Activated naive CD8-positive, alpha-beta T cell treated with anti-CD3 and anti-CD28 coated beads for 36 hours (primary cell): ENCODE measurements at regions not wholly inside any gene's neighbourhood (a gene's known extent, or its start where the extent isn't known, plus 50 kb on each side); places are given as distances from the start of the nearest gene placed in this dataset.

Source experiments
- DNase-seq: peaks from one replicate; pipeline ENCODE4 v3.0.0; 2021
- H3K27ac Mint-ChIP-seq: one replicate; pipeline ENCODE4 v1.8.0; 2022; ENCODE audit warnings: mild to moderate bottlenecking, moderate library complexity, mixed read lengths
- H3K27me3 Mint-ChIP-seq: one replicate; pipeline ENCODE4 v1.8.0; 2022; ENCODE audit warnings: mild to moderate bottlenecking, mixed read lengths
- H3K36me3 Mint-ChIP-seq: one replicate; pipeline ENCODE4 v1.8.0; 2021; ENCODE audit warnings: mild to moderate bottlenecking, mixed read lengths
- H3K4me1 Mint-ChIP-seq: one replicate; pipeline ENCODE4 v1.8.0; 2021; ENCODE audit warnings: mixed read lengths
- H3K4me3 Mint-ChIP-seq: one replicate; pipeline ENCODE4 v1.8.0; 2022; ENCODE audit warnings: mild to moderate bottlenecking, moderate library complexity, mixed read lengths
- H3K9me3 Mint-ChIP-seq: one replicate; pipeline ENCODE4 v1.8.0; 2022; ENCODE audit warnings: mixed read lengths

DNA sequence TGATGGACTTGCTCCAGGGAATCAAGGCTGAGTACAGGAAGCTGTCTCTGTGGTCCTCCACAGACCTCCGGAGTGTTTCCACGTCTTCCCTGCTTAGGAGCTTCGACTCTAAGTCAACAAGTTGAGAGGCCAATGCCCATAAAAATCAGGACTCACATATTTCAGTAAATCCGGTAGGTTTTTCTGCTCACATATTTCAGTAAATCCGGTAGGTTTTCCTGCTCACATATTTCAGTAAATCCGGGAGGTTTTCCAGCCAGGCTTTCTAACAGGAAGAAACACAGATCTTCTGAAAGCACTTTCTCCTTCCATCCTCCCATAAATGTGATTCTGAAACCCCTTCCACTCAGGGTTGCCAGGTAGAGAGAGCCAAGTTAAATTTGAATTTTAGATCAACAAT is 340.1 kb upstream of the SHH start:
- no peak for DNase-seq
- H3K9me3 Mint-ChIP-seq, result no peaks in the 10 kb centered on the region
- H3K4me1 Mint-ChIP-seq, result no peaks in the 10 kb centered on the region
- no peak overlapping the region for H3K27ac Mint-ChIP-seq
- no peaks in the 10 kb centered on the region for H3K36me3 Mint-ChIP-seq
- peaks cover 3% of the 10 kb centered on the region for H3K27me3 Mint-ChIP-seq
- H3K4me3 Mint-ChIP-seq, result no peak overlapping the region

DNA sequence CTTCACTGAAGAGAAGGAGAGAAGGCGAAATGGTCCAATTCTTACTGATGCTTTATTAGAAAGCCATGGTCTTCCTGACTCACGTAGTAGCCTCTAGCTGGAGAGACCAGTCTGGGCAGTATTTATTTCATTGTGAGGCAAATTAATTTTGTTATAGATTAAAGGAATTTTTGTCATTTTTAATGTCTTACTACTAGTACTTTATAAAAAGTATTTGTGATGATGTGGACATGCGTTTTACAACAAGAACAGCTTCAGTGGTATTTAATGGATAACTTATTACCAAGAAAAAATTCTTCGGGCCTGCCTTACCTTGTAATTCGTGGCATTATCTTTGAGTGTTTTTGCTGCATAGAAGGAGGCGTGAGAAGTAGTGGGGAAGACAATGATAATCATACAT is 339.4 kb upstream of the SHH start:
- Mint-ChIP-seq H3K4me1 (no peaks in the 10 kb centered on the region), H3K36me3 (no peaks in the 10 kb centered on the region), H3K9me3 (no peaks in the 10 kb centered on the region), H3K4me3 (no peak overlapping the region), H3K27me3 (peaks cover 3% of the 10 kb centered on the region), H3K27ac (no peak overlapping the region)
- DNase-seq, result no peak

DNA sequence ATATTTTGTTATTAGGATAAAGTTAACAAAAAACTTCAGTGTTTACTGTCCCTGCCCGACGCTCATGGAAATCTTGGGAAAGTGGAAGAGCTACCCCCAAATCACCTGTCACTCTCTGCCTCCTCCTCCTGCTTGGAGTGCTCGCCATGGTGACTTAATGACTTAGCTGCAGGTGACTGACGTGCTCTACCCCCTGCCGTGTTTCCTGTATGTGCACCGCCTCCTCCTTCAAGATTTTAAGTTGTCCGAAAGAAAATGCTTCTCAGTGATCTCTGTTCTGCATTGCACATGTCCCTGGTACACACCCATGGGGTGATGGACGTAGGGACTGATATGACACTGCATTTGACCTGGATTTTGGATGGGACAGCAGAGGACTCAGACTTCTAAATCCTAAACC is 338.8 kb upstream of the SHH start:
- Mint-ChIP-seq H3K36me3 (no peaks in the 10 kb centered on the region), H3K4me3 (no peak overlapping the region), H3K27ac (no peak overlapping the region), H3K27me3 (peaks cover 3% of the 10 kb centered on the region), H3K9me3 (no peaks in the 10 kb centered on the region), H3K4me1 (no peaks in the 10 kb centered on the region)
- DNase-seq, result no peak

DNA sequence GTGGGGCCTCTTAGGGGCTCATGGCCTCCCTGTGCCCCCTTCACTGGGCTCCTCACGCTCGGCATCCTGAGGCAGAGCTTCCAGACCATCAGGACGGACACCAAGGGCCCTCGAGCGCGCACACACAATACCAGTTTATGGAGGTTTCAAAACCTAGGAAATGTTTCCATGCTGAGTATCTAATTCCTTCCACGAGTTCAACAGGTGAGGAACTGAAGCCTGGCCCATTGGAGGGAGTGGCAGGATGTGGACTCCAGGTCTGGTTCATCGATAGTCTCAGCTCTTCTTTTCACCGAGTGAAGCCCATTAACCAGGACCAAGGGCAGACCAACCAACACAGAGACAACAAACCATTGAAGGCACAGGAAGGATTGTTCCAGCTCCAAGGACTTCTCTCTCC is 336.7 kb upstream of the SHH start:
- Mint-ChIP-seq H3K9me3 (no peaks in the 10 kb centered on the region), H3K27me3 (peaks cover 3% of the 10 kb centered on the region), H3K27ac (no peak overlapping the region), H3K4me1 (no peaks in the 10 kb centered on the region), H3K4me3 (no peak overlapping the region), H3K36me3 (no peaks in the 10 kb centered on the region)
- DNase-seq, result no peak

DNA sequence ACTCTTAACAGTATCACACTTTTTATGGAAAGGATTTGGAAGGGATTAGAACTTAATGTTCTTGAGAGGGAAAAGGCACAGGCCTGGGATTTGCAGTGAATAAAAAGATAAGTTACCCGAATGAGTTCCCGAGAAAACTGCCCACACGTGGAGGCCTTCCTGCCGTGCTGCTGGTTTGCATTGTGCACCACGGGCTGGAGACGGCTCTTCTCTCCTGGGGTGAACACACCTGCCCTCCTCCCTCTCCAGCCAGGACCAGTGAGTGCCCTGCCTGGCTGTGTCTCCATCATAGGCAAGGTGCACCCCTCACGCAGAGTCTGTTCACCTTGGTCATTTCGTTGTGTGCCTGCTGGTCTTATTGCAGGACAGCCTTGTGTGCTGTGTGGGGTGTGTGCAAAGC is 336.3 kb upstream of the SHH start:
- no peaks in the 10 kb centered on the region for H3K36me3 Mint-ChIP-seq
- H3K27me3 Mint-ChIP-seq, result peaks cover 3% of the 10 kb centered on the region
- H3K4me3 Mint-ChIP-seq, result no peak overlapping the region
- H3K4me1 Mint-ChIP-seq, result no peaks in the 10 kb centered on the region
- DNase-seq, result no peak
- H3K9me3 Mint-ChIP-seq, result no peaks in the 10 kb centered on the region
- no peak overlapping the region for H3K27ac Mint-ChIP-seq

DNA sequence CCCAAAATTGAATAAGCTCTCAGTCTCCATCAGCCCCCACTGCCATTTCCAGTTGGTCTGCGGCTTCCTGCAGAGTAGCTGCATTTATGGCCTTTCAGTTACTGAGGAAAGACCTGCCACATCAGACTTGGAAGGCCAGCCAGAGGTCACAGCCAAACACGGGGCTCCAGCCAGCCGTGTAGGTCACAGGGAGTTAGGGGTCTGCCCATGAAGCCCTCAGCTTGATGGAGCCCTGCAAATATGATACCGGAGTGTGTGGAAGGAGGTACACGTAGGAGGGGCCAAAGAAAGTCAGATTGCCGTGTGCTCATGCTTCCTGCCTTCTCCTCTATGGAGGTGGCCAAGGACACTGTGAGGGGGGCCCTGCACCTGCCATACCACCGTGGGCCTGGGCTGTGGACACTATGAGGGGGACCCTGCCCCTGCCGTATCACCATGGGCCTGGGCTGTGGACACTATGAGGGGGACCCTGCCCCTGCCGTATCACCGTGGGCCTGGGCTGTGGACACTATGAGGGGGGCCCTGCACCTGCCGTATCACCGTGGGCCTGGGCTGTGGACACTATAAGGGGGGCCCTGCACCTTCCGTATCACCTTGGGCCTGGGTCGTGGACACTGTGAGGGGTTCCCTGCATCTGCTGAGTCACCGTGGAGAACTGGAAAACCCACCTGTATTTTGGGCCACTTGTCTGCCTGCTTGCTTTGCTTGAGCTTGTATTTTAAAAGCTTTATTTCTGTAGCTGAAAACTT is 335.7 kb upstream of the SHH start:
- Mint-ChIP-seq H3K27me3 (peaks cover 5% of the 10 kb centered on the region), H3K4me3 (no peak overlapping the region), H3K27ac (no peak overlapping the region), H3K9me3 (no peaks in the 10 kb centered on the region), H3K36me3 (no peaks in the 10 kb centered on the region), H3K4me1 (no peaks in the 10 kb centered on the region)
- no peak for DNase-seq

DNA sequence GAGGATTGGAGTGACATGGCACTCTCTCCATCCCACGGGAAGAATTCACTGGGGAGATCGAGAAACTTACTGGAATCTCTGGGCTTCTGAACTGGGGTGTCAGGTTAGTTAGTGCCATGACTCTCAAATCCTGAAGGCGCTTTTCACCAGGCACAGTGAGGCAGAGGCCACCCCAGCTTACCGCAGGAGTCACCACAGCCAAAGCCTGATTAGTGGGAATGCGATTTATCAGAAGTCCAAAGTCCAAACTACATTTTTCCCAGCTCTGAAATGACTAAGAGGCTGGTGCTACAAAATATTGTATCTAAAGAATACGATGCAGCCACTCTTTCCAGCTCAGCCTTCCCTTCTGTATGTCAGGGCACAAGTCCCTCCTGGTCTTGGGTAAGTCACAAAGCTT is 334.8 kb upstream of the SHH start:
- Mint-ChIP-seq H3K27me3 (peaks cover 6% of the 10 kb centered on the region), H3K9me3 (no peaks in the 10 kb centered on the region)
- DNase-seq, result no peak

DNA sequence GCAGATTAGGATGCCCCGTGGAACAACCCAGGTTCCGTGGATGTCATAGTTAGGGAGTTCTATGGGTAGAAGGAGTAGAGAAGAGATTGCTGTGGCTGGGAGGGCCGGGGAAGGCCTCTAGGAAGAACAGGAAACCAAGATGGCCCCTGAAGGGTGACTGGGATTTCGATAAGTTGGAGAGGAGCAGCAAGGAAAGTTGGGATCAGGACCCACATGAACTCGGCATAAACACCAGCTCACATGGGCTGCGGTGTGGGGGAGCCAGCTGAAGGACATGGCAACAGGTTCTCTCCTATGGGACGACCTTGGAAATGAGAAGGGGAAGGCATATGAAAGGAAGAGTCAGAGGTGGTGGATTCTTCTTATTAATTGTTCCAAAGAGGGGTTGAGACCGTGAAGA is 333.7 kb upstream of the SHH start:
- no peak for DNase-seq
- Mint-ChIP-seq H3K4me1 (no peaks in the 10 kb centered on the region), H3K9me3 (no peaks in the 10 kb centered on the region), H3K4me3 (no peak overlapping the region), H3K27ac (no peak overlapping the region), H3K36me3 (no peaks in the 10 kb centered on the region), H3K27me3 (peaks cover 6% of the 10 kb centered on the region)

More for the DNA sequence above, 334.8 kb upstream of the SHH start:
- Mint-ChIP-seq H3K4me1 (no peaks in the 10 kb centered on the region), H3K36me3 (no peaks in the 10 kb centered on the region), H3K27ac (no peak overlapping the region), H3K4me3 (no peak overlapping the region)

DNA sequence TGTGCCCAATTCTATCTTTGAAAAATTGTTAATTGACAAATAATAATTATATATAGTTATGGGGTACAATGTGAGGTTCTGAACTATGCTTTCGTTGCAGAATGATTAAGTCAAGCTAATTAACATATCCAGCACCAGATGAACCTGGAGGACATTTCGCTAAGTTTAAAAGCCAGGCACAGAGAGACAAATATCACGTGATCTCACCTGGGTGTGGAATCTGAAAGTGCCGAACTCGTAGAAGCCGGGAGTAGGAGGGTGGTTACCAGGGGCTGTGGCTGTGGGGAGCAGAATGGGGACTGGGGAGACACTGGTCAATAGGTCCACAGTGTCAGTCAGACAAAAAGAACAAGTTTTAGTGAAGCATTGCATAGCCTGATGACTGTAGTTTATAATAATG is 332.9 kb upstream of the SHH start:
- no peak for DNase-seq
- Mint-ChIP-seq H3K36me3 (no peaks in the 10 kb centered on the region), H3K9me3 (no peaks in the 10 kb centered on the region), H3K4me1 (no peaks in the 10 kb centered on the region), H3K27ac (no peak overlapping the region), H3K27me3 (peaks cover 7% of the 10 kb centered on the region), H3K4me3 (no peak overlapping the region)

DNA sequence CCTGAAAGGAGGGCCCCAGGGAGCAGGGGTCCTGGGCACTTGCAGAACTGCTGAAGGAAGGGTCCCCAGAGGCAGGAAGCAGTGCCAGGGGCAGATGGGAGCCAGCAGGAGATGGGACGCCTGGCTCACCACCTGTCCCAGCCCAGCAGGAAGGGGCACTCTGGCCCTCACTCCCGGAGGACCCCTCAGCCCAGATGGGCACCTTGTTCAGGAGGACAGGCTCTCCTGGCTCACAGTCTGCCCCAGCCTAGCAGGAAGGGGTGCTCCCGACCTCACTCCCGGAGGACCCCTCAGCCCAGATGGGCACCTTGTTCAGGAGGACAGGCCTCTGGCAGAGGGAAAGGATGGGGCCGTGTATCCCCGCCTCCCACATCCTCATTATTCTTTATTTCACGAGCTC is 331.4 kb upstream of the SHH start:
- H3K4me3 Mint-ChIP-seq, result no peak overlapping the region
- no peak overlapping the region for H3K27ac Mint-ChIP-seq
- no peak for DNase-seq
- no peaks in the 10 kb centered on the region for H3K36me3 Mint-ChIP-seq
- H3K27me3 Mint-ChIP-seq, result peaks cover 14% of the 10 kb centered on the region
- no peaks in the 10 kb centered on the region for H3K4me1 Mint-ChIP-seq
- no peaks in the 10 kb centered on the region for H3K9me3 Mint-ChIP-seq

DNA sequence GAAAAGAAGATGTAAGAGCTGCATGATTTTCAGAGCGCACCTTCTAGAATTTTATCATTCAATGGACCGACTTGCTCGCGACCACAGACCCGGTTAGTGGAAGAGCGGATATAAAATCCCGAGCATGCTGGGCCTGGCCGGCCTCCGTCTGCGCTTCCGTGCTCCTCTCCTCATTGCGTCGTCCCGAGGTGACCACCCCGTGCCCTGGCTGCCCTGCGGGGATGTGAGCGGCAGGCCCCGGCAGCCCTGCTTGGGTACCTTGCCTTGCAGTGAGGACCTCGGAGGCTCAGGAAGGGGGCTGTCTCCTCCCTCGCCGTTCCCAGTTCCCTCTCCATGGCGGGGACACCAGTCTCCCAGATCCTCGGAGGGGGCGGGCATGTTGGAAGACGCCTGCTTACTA is 330.9 kb upstream of the SHH start:
- no peaks in the 10 kb centered on the region for H3K9me3 Mint-ChIP-seq
- H3K4me1 Mint-ChIP-seq, result no peaks in the 10 kb centered on the region
- DNase-seq, result no peak
- no peaks in the 10 kb centered on the region for H3K36me3 Mint-ChIP-seq
- H3K27ac Mint-ChIP-seq, result no peak overlapping the region
- no peak overlapping the region for H3K4me3 Mint-ChIP-seq
- peaks cover 14% of the 10 kb centered on the region for H3K27me3 Mint-ChIP-seq

DNA sequence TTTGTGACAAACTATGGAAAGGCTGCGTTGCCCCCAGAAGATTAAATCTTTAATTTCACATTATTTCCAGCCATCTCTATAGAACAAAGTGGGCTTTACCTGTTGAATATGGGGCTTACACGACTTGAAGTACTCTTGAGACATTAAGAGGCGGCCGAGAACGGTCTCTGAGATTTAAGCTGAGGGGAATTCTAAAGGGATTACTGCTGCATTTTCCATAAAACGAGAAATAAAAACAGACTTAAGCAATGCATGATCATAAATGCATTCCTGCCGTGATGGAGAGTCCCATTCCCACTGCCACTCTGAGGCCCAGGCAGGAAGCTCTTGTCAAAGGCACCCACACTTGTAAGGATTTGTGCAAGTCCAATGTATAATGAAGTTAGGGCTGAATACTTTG is 329.7 kb upstream of the SHH start:
- no peak for DNase-seq
- H3K9me3 Mint-ChIP-seq, result no peaks in the 10 kb centered on the region
- no peak overlapping the region for H3K27ac Mint-ChIP-seq
- H3K4me1 Mint-ChIP-seq, result no peaks in the 10 kb centered on the region
- no peak overlapping the region for H3K4me3 Mint-ChIP-seq
- peaks cover 14% of the 10 kb centered on the region for H3K27me3 Mint-ChIP-seq
- H3K36me3 Mint-ChIP-seq, result no peaks in the 10 kb centered on the region

DNA sequence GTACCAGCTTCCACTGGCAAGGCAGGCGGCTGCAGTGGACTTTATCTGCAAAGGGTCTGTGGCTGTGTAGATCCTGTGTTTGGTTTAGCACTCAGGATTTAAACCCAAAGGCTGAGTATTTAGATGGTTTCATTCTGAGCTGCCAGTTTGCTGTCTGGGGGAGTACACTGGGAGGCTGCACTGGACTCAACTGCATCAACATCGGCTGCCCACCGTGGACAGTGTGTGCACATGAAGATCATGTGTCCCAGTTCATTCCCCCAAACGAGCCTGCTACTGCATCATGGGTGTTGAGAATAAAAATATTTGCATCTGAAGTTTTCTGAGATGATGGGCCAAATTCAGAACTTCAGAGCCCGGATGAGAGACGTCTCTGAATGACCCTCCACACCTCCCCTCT is 328.6 kb upstream of the SHH start:
- H3K4me3 Mint-ChIP-seq, result no peak overlapping the region
- no peaks in the 10 kb centered on the region for H3K4me1 Mint-ChIP-seq
- no peaks in the 10 kb centered on the region for H3K9me3 Mint-ChIP-seq
- no peak overlapping the region for H3K27ac Mint-ChIP-seq
- peaks cover 14% of the 10 kb centered on the region for H3K27me3 Mint-ChIP-seq
- no peak for DNase-seq
- H3K36me3 Mint-ChIP-seq, result no peaks in the 10 kb centered on the region

DNA sequence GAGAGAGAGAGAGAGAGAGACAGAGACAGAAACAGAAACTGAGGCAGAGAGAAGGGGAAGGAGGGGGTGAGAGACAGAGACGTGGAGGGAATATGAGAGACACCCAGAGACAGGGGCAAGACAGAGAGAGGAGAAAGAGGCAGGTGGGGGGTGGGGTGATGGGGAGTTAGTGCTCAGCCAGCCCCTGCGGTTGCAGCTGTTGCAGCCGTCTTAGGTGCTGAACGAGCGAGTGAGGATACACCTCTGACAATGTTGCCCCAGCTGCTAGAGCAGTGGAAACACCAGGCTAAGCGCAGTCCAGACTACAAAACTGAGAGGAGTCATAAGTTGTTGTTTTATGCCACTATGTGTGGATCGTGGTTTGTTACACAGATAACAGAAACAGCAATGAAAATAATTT is 328.2 kb upstream of the SHH start:
- no peaks in the 10 kb centered on the region for H3K36me3 Mint-ChIP-seq

DNA sequence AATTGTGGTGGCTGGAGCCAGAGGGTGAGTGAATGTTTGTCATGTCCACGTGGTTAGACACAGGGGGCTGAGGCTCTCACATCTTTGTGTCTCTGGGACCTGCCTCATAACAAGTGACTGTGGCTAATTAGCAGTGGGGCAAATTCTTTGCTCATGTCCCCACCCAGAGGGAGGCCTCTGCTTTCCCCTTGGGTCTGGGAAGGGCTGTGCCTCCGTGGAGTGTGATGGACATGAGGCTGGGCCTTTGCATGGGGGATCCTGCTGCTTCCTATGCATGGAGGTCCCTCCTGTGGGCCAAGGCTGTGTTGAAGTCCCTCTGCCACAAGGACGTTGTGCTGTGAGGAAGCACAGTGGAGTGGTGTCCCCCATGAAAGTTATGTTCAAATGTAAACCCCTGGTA is 327.4 kb upstream of the SHH start:
- peaks cover 14% of the 10 kb centered on the region for H3K27me3 Mint-ChIP-seq

More for the DNA sequence above, 328.2 kb upstream of the SHH start:
- Mint-ChIP-seq H3K27me3 (peaks cover 14% of the 10 kb centered on the region), H3K9me3 (no peaks in the 10 kb centered on the region), H3K4me3 (no peak overlapping the region), H3K4me1 (no peaks in the 10 kb centered on the region), H3K27ac (no peak overlapping the region)
- no peak for DNase-seq

DNA sequence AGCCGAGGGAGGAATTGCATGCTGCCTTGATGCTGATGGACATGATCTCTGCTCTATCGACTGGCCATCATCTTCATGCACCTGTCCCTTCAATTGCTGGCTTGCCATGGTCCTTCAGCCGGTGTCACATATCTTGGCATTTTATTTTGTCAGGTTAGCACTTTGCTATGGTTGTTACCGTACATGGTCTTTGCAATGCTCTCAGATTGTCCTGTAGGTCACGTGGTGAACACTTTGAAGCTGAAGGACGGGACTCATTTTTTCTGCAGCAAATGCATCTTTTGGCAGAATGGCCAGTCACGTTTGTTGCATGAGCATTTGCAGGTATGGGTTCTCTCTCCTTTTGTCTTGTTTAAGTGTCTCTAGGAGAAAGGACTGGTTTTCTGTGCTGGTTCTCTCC is 326.8 kb upstream of the SHH start:
- Mint-ChIP-seq H3K9me3 (no peaks in the 10 kb centered on the region), H3K27me3 (peaks cover 14% of the 10 kb centered on the region), H3K4me1 (no peaks in the 10 kb centered on the region), H3K4me3 (no peak overlapping the region), H3K36me3 (no peaks in the 10 kb centered on the region), H3K27ac (no peak overlapping the region)
- DNase-seq, result no peak

More for the DNA sequence above, 327.4 kb upstream of the SHH start:
- H3K27ac Mint-ChIP-seq, result no peak overlapping the region
- H3K9me3 Mint-ChIP-seq, result no peaks in the 10 kb centered on the region
- H3K4me1 Mint-ChIP-seq, result no peaks in the 10 kb centered on the region
- no peaks in the 10 kb centered on the region for H3K36me3 Mint-ChIP-seq
- H3K4me3 Mint-ChIP-seq, result no peak overlapping the region
- no peak for DNase-seq
